EL (cell line): ENCODE measurements at regions not wholly inside any gene's neighbourhood (a gene's known extent, or its start where the extent isn't known, plus 50 kb on each side); places are given as distances from the start of the nearest gene placed in this dataset.
A peak's percentile ranks its signal among the peaks of the same experiment; 100 is the strongest.

Experiments
- DNase-seq: peaks from one replicate; pipeline ENCODE4 v3.0.0-alpha.2; 2016

GRCh38 chr4:183763990-183764754 is 105.1 kb downstream of the TRAPPC11 start:
- DNase-seq: no peak

- DNase-seq: no peak
These were observed 106.3 kb downstream of the TRAPPC11 start for GRCh38 chr4:183765251-183765911.

- no peak for DNase-seq
These were observed 107.0 kb downstream of the TRAPPC11 start for GRCh38 chr4:183766140-183766539.

GRCh38 chr4:183770906-183771305 is 111.8 kb downstream of the TRAPPC11 start:
- DNase-seq: no peak

- DNase-seq: no peak
These were observed 113.3 kb downstream of the TRAPPC11 start for GRCh38 chr4:183772361-183772760.

- DNase-seq: no peak
These were observed 114.7 kb downstream of the TRAPPC11 start for GRCh38 chr4:183773790-183774189.

GRCh38 chr4:183783306-183783705 is 121.8 kb upstream of the STOX2 start:
- no peak for DNase-seq

- DNase-seq: peak; percentile 9
These were observed 121.0 kb upstream of the STOX2 start for GRCh38 chr4:183783991-183784553.

GRCh38 chr4:183788308-183788905 is 116.7 kb upstream of the STOX2 start:
- DNase-seq: no peak

GRCh38 chr4:183789657-183790056 is 115.5 kb upstream of the STOX2 start:
- no peak for DNase-seq

- no peak for DNase-seq
These were observed 114.4 kb upstream of the STOX2 start for GRCh38 chr4:183790661-183791060.

GRCh38 chr4:183797011-183797444 is 108.1 kb upstream of the STOX2 start:
- DNase-seq: no peak

GRCh38 chr4:183797445-183798300 is 107.4 kb upstream of the STOX2 start:
- peak; percentile 20 for DNase-seq

GRCh38 chr4:183798301-183799253 is 106.5 kb upstream of the STOX2 start:
- no peak for DNase-seq

GRCh38 chr4:183801457-183802165 is 103.5 kb upstream of the STOX2 start:
- DNase-seq: no peak

GRCh38 chr4:183806341-183806740 is 98.8 kb upstream of the STOX2 start:
- DNase-seq: no peak

GRCh38 chr4:183807420-183808096 is 97.5 kb upstream of the STOX2 start:
- DNase-seq: no peak

GRCh38 chr4:183808097-183808456 is 97.0 kb upstream of the STOX2 start:
- DNase-seq: no peak

GRCh38 chr4:183812567-183812966 is 92.5 kb upstream of the STOX2 start:
- no peak for DNase-seq

GRCh38 chr4:183814461-183814860 is 90.6 kb upstream of the STOX2 start:
- no peak for DNase-seq
